ENCODE measurements at regions not wholly inside any gene's neighbourhood (a gene's known extent, or its start where the extent isn't known, plus 50 kb on each side); places are given as distances from the start of the nearest gene placed in this dataset.

GRCh38 chr20:61134296-61135030 is 117.6 kb upstream of the CDH4 start:
- H3K36me3 ChIP-seq, result no peaks in the 10 kb centered on the region
- TF ChIP-seq, protein P1, sequence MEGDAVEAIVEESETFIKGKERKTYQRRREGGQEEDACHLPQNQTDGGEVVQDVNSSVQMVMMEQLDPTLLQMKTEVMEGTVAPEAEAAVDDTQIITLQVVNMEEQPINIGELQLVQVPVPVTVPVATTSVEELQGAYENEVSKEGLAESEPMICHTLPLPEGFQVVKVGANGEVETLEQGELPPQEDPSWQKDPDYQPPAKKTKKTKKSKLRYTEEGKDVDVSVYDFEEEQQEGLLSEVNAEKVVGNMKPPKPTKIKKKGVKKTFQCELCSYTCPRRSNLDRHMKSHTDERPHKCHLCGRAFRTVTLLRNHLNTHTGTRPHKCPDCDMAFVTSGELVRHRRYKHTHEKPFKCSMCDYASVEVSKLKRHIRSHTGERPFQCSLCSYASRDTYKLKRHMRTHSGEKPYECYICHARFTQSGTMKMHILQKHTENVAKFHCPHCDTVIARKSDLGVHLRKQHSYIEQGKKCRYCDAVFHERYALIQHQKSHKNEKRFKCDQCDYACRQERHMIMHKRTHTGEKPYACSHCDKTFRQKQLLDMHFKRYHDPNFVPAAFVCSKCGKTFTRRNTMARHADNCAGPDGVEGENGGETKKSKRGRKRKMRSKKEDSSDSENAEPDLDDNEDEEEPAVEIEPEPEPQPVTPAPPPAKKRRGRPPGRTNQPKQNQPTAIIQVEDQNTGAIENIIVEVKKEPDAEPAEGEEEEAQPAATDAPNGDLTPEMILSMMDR (IDR thresholded peaks at IDR 0.05; ENCODE audit: low read depth, low read length), result no peak
- no peaks in the 10 kb centered on the region for H3K27me3 ChIP-seq
- no peak overlapping the region for H3K4me3 ChIP-seq (ENCODE audit: low read depth, low read length)
- H3K9me3 ChIP-seq, result no peaks in the 10 kb centered on the region
- no peak for DNase-seq
- no peaks in the 10 kb centered on the region for H3K4me1 ChIP-seq

GRCh38 chr20:61135266-61135665 is 116.8 kb upstream of the CDH4 start:
- H3K4me3 ChIP-seq (ENCODE audit: low read depth, low read length), result no peak overlapping the region
- no peaks in the 10 kb centered on the region for H3K27me3 ChIP-seq
- no peaks in the 10 kb centered on the region for H3K4me1 ChIP-seq
- no peak for DNase-seq
- TF ChIP-seq, protein P1 (IDR thresholded peaks at IDR 0.05; ENCODE audit: low read depth, low read length), result no peak
- no peaks in the 10 kb centered on the region for H3K36me3 ChIP-seq
- no peaks in the 10 kb centered on the region for H3K9me3 ChIP-seq

DNA sequence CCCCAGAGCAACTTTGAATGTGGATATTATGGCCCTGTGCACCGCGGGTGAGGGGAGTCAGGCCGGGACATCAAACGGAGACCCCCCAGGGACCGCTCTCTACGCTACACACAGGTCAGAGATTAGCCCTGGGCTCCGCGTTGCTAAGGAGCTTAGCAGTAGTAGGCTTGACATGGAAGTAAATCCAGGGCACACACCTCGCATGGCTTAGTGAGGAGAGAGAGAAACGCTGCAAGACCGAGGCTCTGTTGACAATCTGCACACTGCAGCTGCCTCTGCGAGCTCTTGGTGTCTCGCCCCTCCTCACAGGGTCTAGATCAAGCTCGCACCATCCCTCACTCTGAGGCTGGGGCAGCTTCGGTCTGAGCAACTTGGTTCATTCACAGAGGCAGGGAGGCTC is 116.1 kb upstream of the CDH4 start:
- TF ChIP-seq, protein P1 (IDR thresholded peaks at IDR 0.05; ENCODE audit: low read depth, low read length), result no peak
- Histone ChIP-seq H3K4me1 (no peaks in the 10 kb centered on the region), H3K27me3 (no peaks in the 10 kb centered on the region), H3K9me3 (no peaks in the 10 kb centered on the region), H3K36me3 (no peaks in the 10 kb centered on the region), H3K4me3 (ENCODE audit: low read depth, low read length) (no peak overlapping the region)
- DNase-seq, result no peak

DNA sequence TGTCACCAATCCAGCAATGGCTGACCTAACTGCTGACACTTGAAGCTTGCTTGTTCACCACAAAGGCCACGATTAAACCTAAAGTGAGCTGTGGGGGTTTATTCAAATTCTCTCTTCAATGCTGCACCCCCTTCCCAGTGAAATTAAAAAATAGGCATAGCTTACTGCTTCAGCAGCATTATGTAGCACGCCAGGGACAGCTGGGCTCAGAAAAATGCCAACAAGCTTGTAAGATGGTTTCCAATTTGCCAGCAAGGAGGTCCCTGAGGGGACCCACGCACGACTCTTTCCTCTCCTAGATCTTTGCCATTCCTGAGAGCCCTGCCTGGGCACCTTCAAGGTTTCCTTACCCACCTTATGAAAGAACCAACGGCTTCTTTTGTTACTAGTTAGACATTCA is 113.5 kb upstream of the CDH4 start:
- Histone ChIP-seq H3K4me3 (ENCODE audit: low read depth, low read length) (no peak overlapping the region), H3K9me3 (no peaks in the 10 kb centered on the region), H3K27me3 (no peaks in the 10 kb centered on the region), H3K36me3 (no peaks in the 10 kb centered on the region), H3K4me1 (no peaks in the 10 kb centered on the region)
- DNase-seq, result no peak
- TF ChIP-seq, protein P1 (IDR thresholded peaks at IDR 0.05; ENCODE audit: low read depth, low read length), result no peak

DNA sequence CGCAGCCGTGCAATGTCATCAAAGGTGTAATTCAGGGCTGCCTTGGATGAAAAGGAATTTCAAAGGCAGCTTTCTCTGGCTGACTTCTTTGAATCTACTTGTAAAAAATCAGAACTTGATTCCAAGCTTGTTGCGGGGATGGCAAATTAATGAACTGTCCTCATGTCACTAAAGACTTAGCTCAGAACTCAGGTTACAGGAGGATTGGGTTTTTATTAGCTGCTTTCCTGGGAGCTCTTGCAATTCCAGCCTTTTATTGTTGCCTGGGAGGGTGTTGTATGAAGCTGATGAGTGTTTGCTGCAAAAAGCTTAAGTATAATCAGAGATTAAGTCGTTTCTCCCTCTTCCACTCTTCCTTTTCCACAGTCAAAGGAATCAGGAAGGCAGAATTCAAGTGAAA is 113.0 kb upstream of the CDH4 start:
- Histone ChIP-seq H3K4me3 (ENCODE audit: low read depth, low read length) (no peak overlapping the region), H3K27me3 (no peaks in the 10 kb centered on the region), H3K4me1 (no peaks in the 10 kb centered on the region), H3K36me3 (no peaks in the 10 kb centered on the region), H3K9me3 (no peaks in the 10 kb centered on the region)
- TF ChIP-seq, protein P1 (IDR thresholded peaks at IDR 0.05; ENCODE audit: low read depth, low read length), result no peak
- no peak for DNase-seq

DNA sequence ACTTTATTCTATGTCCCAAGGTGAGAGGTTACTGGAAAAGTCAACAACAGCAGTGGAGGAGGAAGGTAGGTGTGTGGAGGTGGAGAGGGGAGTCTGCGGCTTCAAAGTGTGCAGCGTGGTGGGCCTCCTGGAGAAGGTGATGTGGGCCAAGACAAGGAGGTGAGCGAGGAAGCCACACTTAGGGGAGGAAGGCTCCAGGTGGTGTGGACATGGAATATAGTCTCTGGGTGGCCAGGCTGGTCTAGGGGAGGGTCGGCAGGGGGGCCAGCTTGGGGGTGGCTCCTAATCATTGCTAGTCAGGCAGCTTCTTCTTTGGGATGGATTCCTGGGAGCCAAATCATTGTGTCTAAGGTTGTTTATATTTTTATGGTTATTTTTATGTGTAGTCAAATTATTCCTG is 111.5 kb upstream of the CDH4 start:
- Histone ChIP-seq H3K9me3 (no peaks in the 10 kb centered on the region), H3K27me3 (no peaks in the 10 kb centered on the region)
- TF ChIP-seq, protein P1 (IDR thresholded peaks at IDR 0.05; ENCODE audit: low read depth, low read length), result no peak

More for the DNA sequence above, 111.5 kb upstream of the CDH4 start:
- H3K4me3 ChIP-seq (ENCODE audit: low read depth, low read length), result no peak overlapping the region
- H3K4me1 ChIP-seq, result no peaks in the 10 kb centered on the region
- DNase-seq, result no peak
- H3K36me3 ChIP-seq, result no peaks in the 10 kb centered on the region
